ENCODE measurements at regions not wholly inside any gene's neighbourhood (a gene's known extent, or its start where the extent isn't known, plus 50 kb on each side); places are given as distances from the start of the nearest gene placed in this dataset.

DNA sequence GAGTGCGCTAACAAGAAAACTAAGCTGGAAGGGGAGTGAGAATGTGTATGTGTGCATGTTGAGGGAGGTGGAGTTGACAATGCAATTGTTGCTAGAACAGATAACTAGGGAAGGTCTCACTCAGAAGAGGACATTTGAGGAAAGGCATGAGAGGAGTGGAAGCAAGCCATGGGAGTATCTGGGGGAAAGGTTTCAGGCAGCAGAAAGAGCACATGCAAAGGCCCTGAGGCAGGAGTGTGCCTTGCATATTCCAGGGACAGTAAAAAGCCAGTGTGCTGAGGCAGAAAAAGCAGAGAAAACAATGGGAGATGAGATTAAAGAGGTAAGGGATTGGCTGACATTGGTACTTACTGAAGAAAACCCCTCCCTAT lies 149.6 kb upstream of the ADO start:
- TF ChIP-seq, protein P1, sequence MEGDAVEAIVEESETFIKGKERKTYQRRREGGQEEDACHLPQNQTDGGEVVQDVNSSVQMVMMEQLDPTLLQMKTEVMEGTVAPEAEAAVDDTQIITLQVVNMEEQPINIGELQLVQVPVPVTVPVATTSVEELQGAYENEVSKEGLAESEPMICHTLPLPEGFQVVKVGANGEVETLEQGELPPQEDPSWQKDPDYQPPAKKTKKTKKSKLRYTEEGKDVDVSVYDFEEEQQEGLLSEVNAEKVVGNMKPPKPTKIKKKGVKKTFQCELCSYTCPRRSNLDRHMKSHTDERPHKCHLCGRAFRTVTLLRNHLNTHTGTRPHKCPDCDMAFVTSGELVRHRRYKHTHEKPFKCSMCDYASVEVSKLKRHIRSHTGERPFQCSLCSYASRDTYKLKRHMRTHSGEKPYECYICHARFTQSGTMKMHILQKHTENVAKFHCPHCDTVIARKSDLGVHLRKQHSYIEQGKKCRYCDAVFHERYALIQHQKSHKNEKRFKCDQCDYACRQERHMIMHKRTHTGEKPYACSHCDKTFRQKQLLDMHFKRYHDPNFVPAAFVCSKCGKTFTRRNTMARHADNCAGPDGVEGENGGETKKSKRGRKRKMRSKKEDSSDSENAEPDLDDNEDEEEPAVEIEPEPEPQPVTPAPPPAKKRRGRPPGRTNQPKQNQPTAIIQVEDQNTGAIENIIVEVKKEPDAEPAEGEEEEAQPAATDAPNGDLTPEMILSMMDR (IDR thresholded peaks at IDR 0.05), result no peak
- no peak for TF ChIP-seq POLR2A (IDR thresholded peaks at IDR 0.05)
